ENCODE measurements at regions not wholly inside any gene's neighbourhood (a gene's known extent, or its start where the extent isn't known, plus 50 kb on each side); places are given as distances from the start of the nearest gene placed in this dataset.

DNA sequence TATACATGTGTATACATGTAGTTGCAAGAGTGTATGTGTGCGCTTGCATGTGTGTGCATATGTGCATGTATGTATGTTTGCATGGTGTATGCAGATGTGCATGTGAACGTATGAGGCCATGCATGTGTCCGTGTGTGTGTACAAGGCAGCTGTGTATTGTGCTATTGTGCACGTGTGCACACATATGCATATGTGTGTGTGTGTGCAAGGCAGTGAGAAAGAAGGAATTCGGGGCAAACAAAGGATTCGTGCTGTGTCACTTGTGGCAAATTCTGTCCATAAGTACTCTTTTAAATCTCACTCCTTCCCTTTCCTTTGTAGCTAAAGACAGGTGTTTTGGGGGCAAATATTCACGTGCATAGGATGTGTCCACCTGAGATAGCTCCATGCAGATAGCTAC lies 227.1 kb downstream of the VRK1 start:
- H3K4ac ChIP-seq (ENCODE audit: low read depth, low read length), result no peak overlapping the region
- no peak overlapping the region for H2AK5ac ChIP-seq (ENCODE audit: low read depth, low read length)
- H3K9me1 ChIP-seq (ENCODE audit: insufficient read depth, low read length), result no peaks in the 10 kb centered on the region
- no peak overlapping the region for H4K91ac ChIP-seq (ENCODE audit: insufficient read depth, low read depth, low read length)
- H3K18ac ChIP-seq (ENCODE audit: low read depth, low read length), result no peak overlapping the region
- DNase-seq (no peak), ATAC-seq (ENCODE audit: low read depth) (no peak)
- no peaks in the 10 kb centered on the region for H3K4me1 ChIP-seq (ENCODE audit: control insufficient read depth, insufficient read depth, low read length)
- no peak overlapping the region for H2AFZ ChIP-seq (replicated peaks; ENCODE audit: low read length, poor library complexity)
- CTCF ChIA-PET, result no interaction called here
- H4K8ac ChIP-seq (ENCODE audit: low read depth in 2 of 2, low read length in 2 of 2), result no peak overlapping the region
- H3K14ac ChIP-seq (replicated peaks; ENCODE audit: low read depth, low read length), result no peak overlapping the region
- dilution Hi-C loops (cut with HindIII; ENCODE audit: low sequenced_read_pairs, unreplicated experiment) (no loop called here), in situ Hi-C loops (cut with MboI; ENCODE audit: low sequenced_read_pairs) (no loop called here), intact Hi-C loops (cut with micrococcal nuclease) (no loop called here)
- BruUV-seq (replicated peaks), result no TSS peak
- H3K23ac ChIP-seq (ENCODE audit: low read depth, low read length), result no peak overlapping the region
- TF ChIP-seq POLR2A (IDR thresholded peaks at IDR 0.05; ENCODE audit: low read depth, low read length), result no peak
- TF ChIP-seq, protein P1, sequence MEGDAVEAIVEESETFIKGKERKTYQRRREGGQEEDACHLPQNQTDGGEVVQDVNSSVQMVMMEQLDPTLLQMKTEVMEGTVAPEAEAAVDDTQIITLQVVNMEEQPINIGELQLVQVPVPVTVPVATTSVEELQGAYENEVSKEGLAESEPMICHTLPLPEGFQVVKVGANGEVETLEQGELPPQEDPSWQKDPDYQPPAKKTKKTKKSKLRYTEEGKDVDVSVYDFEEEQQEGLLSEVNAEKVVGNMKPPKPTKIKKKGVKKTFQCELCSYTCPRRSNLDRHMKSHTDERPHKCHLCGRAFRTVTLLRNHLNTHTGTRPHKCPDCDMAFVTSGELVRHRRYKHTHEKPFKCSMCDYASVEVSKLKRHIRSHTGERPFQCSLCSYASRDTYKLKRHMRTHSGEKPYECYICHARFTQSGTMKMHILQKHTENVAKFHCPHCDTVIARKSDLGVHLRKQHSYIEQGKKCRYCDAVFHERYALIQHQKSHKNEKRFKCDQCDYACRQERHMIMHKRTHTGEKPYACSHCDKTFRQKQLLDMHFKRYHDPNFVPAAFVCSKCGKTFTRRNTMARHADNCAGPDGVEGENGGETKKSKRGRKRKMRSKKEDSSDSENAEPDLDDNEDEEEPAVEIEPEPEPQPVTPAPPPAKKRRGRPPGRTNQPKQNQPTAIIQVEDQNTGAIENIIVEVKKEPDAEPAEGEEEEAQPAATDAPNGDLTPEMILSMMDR (conservative IDR thresholded peaks at IDR 0.05; ENCODE audit: low read depth, low read length), result no peak
- no peak for TF ChIP-seq MXI1 (IDR thresholded peaks at IDR 0.05; ENCODE audit: borderline replicate concordance, low read depth, low read length)
- no peak for TF ChIP-seq BHLHE40 (IDR thresholded peaks at IDR 0.05; ENCODE audit: low read depth, low read length)
- TF ChIP-seq, protein P2, sequence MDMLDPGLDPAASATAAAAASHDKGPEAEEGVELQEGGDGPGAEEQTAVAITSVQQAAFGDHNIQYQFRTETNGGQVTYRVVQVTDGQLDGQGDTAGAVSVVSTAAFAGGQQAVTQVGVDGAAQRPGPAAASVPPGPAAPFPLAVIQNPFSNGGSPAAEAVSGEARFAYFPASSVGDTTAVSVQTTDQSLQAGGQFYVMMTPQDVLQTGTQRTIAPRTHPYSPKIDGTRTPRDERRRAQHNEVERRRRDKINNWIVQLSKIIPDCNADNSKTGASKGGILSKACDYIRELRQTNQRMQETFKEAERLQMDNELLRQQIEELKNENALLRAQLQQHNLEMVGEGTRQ (IDR thresholded peaks at IDR 0.05; ENCODE audit: low read depth, low read length), result no peak
- no peak for TF ChIP-seq RAD21 (IDR thresholded peaks at IDR 0.05; ENCODE audit: low read length)
- no peak for TF ChIP-seq RCOR1 (IDR thresholded peaks at IDR 0.05; ENCODE audit: insufficient replicate concordance, low read length)
- no peak for TF ChIP-seq FOS (IDR thresholded peaks at IDR 0.05; ENCODE audit: low read depth, low read length)
- TF ChIP-seq MAZ (IDR thresholded peaks at IDR 0.05; ENCODE audit: borderline replicate concordance, low read depth, low read length), result no peak
- TF ChIP-seq, protein P3, sequence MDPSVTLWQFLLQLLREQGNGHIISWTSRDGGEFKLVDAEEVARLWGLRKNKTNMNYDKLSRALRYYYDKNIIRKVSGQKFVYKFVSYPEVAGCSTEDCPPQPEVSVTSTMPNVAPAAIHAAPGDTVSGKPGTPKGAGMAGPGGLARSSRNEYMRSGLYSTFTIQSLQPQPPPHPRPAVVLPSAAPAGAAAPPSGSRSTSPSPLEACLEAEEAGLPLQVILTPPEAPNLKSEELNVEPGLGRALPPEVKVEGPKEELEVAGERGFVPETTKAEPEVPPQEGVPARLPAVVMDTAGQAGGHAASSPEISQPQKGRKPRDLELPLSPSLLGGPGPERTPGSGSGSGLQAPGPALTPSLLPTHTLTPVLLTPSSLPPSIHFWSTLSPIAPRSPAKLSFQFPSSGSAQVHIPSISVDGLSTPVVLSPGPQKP (IDR thresholded peaks at IDR 0.05; ENCODE audit: borderline replicate concordance, low read depth, low read length), result no peak
- TF ChIP-seq SMC3 (IDR thresholded peaks at IDR 0.05; ENCODE audit: low read depth, low read length), result no peak
- no peak for TF ChIP-seq MAFK (IDR thresholded peaks at IDR 0.05; ENCODE audit: low read depth, low read length)
- no peak for TF ChIP-seq NFE2L2 (IDR thresholded peaks at IDR 0.05; ENCODE audit: low read depth, low read length)
- TF ChIP-seq CHD1 (IDR thresholded peaks at IDR 0.05; ENCODE audit: low read depth, low read length), result no peak
- no peak overlapping the region for H3K4me3 ChIP-seq (ENCODE audit: insufficient read depth, low read depth, low read length)
- no peaks in the 10 kb centered on the region for H3K79me1 ChIP-seq (ENCODE audit: low read depth in 1 of 2, low read length in 2 of 2)
- H2BK15ac ChIP-seq (ENCODE audit: low read depth, low read length), result no peak overlapping the region
- no peaks in the 10 kb centered on the region for H4K20me1 ChIP-seq (ENCODE audit: insufficient read depth, low read length)
- no peak overlapping the region for H2BK20ac ChIP-seq (ENCODE audit: low read depth, low read length)
- no peak overlapping the region for H3K56ac ChIP-seq (ENCODE audit: extremely low read depth, insufficient read depth, low read length)
- no peaks in the 10 kb centered on the region for H3K27me3 ChIP-seq (ENCODE audit: control insufficient read depth, insufficient read depth, low read length)
- H3K9me3 ChIP-seq (ENCODE audit: control insufficient read depth, insufficient read depth, low read length), result peaks cover 42% of the 10 kb centered on the region
- H3K27ac ChIP-seq (ENCODE audit: insufficient read depth, low read length), result no peak overlapping the region
- no peaks in the 10 kb centered on the region for H3K36me3 ChIP-seq (ENCODE audit: control insufficient read depth, insufficient read depth, low read length)
- H3K4me2 ChIP-seq (ENCODE audit: low read depth, low read length), result no peak overlapping the region
- WGBS, 2 experiments (ENCODE audit: extremely low coverage in 2 of 2, insufficient read length in 1 of 2), result 0% methylated on average over 1 of the region's 7 CpGs; no CpG with 5 or more reads in 1 of the 2 experiments
- H2AK9ac ChIP-seq (replicated peaks; ENCODE audit: low read depth, low read length, poor library complexity), result no peak overlapping the region
- POLR2A ChIA-PET (ENCODE audit: unreplicated experiment), result no interaction called here
- no peak overlapping the region for H4K5ac ChIP-seq (ENCODE audit: low read depth, low read length)
- H2BK5ac ChIP-seq (ENCODE audit: low read depth, low read length, poor library complexity, severe bottlenecking), result no peak overlapping the region
- no peak overlapping the region for H2BK120ac ChIP-seq (ENCODE audit: low read depth, low read length)
- no peak overlapping the region for H3K9ac ChIP-seq (ENCODE audit: low read depth, low read length)

Measured in IMR-90 (cell line).